ENCODE measurements at regions not wholly inside any gene's neighbourhood (a gene's known extent, or its start where the extent isn't known, plus 50 kb on each side); places are given as distances from the start of the nearest gene placed in this dataset.

DNA sequence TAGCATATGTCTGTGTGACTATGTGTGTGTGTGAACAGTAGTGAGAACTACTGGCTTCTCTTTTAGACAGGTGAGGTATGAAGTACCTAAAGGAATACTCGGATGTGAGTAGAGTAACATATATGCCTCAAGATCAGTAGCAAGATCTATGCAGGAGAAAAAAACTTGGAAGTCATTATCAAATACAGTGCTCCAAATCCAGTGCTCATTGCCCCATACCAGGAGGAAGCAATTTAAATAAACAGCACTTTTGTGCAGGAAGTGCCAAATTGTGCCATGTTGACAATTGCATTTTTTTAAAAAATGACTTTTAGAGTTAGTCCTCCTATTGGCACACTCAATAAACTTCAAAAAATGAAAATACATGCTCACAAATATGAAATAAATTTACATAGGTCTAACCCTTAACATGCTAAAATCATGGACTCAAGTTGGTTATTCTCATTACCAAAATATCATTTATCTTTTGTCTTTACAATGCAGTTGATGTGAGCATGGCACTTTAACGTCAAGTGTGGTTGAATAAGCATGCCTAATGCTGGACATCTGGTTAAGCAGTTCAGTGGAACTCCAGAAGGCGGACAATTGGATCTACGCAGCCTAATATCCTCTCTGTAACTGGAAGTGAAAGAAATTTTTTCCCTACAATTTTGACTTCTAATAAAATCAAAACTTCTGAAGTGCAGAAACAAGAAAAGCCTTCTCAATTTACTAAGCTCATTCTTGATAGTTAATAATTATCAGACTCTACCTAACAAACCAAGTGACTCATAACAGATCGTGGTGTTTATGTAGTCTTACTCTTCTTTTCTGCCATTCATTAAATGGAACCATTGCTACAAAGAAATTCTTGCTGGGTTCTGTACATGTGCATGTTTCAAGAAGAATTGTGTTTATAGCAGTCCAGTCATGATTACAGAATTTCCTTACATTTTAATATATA, 195.2 kb downstream of the MDFIC start:
- DNase-seq: no peak

DNA sequence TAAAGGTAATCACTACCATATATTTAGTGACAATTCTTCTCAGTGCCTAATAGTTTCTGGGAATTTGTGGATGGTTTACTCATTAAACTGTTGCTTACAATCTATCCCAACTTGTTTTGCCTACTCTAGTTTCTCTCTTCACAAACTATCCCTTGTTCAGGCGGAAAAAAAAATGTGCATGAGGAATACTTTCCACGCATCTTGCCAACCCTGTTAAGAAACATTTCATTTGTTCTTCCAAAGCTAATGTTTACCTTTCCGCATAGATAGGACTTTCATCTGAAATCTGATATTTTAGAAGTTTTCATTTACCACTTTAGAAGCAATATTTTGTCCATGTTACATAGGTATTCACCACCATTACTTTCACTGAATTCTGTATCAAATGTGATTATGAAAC, 191.9 kb downstream of the MDFIC start:
- DNase-seq: no peak

DNA sequence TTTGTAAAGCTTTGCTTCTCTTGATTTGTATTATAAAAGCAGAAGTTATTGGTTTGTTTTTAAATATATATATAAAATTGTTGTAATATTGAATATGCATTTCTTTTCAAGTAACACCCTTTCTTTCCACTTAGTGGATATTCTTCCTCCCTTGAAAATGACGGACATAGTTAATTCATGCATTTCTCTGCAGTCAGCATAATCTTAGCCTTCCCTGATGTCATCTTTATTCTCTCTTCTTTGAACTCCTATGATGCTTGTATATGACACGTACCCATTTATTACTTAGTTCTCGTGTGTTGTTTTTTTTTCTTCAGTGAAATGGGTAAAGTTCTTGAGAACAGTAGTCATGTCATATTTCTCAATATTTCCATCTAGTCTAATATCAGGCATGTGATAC, 191.2 kb downstream of the MDFIC start:
- no peak for DNase-seq

DNA sequence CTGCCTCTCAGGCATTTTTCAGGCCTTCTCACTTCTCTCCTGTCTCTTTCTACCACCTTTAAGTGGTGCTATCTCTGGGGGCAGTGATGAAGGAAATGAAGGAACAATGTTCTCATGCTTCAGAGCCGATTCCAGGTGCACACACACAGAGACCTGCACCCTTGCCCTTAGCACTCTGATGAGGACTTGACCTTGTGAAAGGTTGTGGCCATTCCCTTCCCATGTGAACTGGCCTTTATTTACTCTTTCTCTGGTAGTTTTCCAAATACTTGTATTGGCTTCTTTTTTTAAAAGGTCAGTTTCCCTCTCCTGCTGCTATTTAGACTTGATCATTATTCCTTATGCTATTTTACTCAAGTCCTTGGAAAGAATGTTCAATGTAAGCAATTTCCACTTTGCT, 188.6 kb downstream of the MDFIC start:
- no peak for DNase-seq

DNA sequence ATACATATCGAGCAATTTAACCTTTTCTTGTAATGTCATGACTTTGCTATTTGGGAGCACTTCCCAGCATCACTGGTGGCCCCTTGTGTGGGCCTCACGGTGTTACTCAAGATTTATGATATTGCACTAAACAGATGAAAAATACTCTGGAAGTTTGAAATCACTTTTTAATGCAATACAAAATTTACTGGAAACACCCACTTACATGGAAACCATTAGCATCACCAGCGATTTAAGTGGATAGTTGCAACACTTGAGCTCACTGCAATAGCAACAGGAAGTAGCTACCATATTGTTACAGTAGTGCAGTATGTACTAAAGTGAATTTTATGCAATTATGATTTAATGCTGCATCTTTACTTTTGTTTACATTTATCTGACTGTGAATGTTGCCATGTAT, 184.4 kb downstream of the MDFIC start:
- no peak for DNase-seq

DNA sequence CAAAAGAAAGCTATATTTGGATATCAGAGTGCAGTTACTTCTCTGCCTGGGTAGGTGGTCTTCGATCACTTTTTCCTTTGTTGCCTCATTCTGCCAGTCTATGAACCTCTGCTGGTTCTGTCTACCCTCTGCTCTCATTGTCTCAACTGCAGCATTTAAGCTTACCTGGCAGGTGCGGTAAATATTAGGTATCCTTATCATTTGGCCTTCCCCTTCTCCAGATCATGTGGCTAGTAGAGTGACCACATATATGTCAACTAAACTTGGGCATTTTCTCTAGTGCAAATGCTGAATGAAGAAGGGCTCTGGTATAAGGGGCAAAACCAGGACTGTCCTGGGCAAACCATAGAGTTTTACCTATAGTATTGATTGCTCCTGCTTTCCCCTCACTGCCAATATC, 180.8 kb downstream of the MDFIC start:
- DNase-seq: no peak

DNA sequence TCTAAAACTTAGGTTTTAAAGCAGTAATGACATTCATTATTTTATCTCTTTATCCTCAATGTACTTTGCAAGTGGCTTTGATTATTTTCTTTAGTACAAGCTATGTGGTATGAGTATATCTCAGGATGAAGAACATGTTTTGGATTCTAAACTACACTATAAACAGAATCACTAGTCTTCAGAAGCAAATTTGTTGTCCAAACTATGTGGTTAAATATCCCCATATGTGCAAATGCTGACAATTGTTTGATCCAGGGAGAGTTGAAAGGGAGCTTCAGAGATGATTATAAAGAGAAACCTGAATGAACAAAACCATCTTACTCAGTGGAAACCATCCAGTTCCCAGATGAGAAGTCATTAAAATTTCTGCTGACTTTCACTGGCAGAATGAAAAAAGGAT, 179.3 kb downstream of the MDFIC start:
- DNase-seq: no peak

DNA sequence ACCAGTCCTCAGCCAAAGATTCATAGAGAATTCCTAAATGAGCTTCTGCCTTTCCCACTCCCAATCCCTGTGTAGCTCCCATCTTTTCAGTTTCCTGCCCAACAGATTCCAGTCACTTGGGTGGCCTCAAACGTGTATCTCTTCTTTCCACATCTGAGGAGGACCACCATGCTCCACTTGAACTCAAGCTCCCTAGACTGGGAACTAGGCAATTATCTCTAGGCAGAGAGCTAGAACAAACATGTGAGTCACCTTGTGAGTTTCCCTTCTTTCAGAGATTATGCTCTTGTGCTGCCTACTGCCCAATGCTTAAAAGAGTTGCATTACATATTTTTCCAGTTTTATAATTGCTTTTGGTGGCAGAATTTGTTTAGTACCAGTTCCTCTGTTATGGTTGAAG, 178.0 kb downstream of the MDFIC start:
- no peak for DNase-seq

DNA sequence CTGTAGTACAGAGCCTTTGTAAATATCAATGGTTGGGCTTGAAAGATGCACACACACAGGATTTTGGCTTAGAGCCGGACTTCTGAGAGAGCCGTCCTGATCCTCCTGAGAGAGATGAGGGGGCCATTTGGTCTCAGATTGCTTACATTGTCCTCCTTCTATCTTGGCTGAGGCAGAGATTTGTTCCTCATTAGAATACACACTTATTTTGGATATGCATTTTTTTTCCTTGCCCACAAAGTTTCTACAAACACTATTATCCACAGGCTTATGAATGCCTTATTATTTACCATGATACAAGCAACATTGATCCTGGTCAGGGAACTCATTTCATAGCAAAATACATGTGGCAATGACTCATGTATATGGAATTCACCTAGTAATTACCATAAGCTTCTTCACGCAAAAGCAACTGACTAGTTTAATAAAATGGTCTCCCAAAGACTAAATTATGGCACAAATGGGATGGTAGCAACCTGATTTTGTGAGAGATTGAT, 175.3 kb downstream of the MDFIC start:
- DNase-seq: no peak

DNA sequence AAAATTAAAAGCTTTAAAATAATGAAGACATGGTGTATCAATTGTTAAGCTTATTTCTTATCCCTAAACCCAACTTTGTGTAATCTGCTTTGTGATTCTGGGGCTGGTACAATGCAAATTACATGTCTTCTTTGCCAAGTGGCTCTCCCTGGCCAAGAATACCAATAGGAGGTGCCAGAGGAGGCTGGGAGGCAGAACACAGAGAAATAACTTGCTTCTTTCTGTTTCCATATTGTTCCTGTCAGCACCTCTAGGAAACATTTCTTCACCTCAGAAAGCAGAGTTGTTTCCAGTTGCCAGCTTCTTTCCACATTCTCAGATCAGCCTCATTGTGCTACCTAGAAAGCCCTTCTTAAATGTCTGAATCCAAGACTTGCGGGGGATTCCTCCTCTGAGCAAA, 174.4 kb downstream of the MDFIC start:
- DNase-seq: no peak

DNA sequence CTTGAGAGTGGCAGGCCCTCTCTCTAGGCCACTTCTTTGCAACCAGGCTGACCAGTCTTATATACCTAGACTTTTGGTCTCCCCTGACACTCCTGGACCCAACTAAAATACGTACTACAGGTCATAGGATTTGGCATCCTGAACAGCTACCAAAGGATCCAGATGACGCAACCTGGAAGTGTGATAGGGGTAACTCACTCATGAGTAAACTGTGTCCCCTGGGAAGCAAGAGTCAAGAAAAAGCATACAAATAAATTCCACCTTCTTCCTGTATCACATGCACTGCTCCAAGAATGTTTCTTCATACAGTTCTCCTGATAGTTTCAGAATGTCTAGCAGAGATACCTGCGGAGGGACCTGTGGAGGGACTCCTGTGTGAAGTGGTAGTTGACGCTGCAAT, 172.3 kb downstream of the MDFIC start:
- DNase-seq: no peak

DNA sequence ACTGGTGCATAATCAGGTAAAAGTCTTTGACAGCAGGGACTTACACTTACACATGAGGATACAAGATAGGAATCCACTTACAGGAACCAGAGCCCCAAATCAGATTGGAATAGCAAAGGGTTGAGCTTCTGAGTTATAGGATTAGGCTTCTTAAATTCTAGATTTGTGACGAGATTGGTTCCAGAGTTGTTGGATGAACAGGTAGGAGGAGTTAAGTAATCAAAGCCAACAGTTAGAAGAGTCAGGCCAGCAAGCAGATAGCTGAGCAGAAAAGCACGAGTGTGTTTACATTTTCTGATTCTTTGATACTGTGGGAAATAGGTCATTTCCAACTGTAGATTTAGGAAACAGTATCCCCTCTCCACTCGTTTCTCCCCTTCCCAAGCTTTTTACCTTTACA, 167.0 kb downstream of the MDFIC start:
- no peak for DNase-seq

DNA sequence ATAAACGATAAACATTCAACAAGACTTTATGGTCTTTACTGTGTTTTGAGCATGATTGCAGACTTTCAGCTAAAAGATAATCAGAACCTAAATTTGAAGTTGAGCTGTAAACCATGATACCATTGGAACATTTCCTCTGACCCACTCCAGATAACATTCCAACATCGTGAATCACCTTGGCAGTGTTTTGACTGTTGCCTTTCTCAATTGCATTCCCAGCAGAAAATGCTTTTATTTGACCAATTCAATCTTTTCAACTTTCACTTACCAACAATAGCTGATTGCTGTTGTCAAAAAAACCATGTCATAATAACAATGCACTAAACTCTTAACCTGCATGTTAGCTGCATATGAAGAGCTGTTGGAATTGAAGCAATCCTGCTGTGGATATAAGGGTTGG, 165.5 kb downstream of the MDFIC start:
- no peak for DNase-seq

DNA sequence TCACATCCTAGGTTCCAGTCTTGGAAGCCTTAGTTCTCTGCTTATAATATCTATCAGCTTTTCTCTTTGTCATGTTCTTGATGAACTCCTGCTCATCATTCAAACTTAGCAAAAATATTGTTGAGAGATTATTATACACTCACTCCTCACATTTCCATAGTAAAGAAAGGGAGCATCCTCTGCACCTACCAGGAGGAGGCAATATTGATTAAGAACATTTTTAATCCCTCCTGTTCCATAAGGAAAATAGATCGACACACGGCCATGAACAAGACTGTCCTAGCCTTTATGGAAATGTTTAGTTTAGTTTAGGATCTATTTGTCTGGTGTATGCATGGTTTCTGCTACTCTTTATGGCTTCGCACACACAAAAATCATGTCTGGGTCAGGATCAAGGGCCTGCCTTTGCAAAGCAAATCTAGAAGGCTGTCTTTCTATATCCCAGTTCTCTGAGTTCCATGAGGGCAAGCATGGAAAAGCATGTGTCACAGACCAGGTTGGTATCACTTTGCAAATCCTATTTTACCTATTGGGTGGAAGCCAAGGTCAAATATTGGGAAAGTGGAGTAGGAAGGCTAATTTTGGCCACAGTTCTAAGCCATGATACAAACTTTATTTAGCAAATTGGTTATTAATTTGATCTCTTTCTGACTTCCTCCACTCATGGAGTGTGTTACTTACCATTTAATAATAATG, 164.4 kb downstream of the MDFIC start:
- no peak for DNase-seq

DNA sequence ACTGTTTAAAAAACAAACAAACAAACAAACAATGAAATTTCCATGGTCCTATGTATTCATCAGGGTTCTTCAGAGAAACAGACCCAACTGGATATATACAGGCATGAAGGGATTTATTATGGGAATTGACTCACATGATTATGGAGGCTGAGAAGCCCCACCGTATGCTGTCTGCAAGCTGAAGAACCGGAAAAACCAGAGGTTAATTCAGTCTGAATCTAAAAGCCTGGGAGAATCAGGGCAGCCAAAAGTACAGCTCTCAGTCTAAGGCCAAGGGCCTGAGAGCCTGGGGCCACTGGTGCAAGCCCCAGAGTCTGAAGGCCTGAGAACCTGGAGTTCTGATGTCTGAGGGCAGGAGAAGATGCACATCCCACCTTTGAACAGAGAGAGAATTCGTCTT, 163.5 kb downstream of the MDFIC start:
- DNase-seq: no peak

DNA sequence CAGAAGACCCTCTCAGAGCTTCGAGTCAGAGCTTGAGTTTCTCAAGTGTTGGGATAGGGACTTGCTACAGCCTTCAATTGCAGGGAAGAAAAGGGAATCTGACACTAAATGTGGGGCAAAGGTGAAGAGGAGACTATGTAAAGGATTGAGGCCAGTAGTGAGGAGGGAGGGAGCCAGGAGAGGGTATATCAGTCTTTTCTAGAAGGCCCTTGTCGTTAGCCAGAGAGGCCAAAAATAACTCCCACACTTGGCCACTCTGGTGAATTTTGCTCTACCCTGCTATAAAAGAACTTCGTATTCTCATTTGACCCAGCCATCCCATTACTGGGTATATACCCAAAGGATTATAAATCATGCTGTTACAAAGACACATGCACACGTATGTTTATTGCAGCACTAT, 162.0 kb downstream of the MDFIC start:
- DNase-seq: no peak

DNA sequence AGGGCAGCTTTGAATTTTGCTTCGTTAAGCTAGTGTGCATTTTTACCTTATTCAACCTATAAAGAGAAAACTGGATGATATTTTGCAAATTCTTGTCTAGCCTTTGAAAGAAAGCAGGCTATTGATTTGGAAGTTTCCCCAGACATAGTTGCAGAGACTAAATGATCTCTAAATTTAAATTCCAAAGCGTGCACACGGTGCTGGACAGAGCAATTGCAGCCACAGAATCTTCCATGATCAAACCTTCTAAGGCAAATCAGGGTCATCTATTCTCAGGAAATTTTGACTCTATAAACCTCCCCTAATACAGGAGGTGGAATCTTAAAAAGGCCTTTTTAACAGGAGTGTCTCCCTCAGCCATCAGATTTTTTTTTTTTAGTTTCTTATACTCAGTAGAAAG, 159.9 kb downstream of the MDFIC start:
- no peak for DNase-seq

DNA sequence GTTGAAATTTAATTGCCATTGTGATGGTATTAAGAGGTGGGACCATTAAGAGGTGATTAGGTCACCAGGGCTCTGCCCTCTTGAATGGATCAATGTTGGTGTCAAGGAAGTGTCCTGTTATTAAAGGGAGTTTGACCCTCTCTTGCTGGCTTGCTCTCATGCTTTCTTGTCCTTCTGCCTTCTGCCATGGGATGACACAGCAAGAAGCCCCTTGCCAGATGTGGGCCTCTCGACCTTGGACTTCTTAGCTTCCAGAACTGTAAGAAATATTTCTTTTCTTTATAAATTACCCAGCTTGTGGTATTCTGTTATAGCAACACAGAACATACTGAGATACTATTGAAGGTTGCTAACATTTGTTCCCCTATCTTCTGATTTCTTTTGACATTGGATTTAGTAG, 157.0 kb downstream of the MDFIC start:
- no peak for DNase-seq

DNA sequence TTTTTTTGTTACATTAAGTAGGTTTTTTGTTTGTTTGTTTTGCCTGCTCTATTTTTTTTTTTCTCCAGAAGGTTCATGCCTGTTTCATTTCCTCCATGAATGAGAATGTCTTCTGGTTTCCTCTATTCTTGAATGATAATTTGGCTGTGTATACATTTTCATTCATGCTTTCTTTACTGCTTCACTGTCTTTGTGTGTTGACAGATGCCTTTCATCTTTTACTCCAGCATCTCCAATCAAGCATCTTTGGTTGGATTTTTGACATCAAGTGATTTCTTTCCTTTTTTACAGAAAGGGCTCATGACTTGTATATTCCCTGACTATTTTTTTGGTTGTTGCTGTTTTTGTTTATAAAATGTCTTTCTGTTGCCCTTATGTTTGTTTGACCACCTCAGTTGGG, 156.5 kb downstream of the MDFIC start:
- no peak for DNase-seq

DNA sequence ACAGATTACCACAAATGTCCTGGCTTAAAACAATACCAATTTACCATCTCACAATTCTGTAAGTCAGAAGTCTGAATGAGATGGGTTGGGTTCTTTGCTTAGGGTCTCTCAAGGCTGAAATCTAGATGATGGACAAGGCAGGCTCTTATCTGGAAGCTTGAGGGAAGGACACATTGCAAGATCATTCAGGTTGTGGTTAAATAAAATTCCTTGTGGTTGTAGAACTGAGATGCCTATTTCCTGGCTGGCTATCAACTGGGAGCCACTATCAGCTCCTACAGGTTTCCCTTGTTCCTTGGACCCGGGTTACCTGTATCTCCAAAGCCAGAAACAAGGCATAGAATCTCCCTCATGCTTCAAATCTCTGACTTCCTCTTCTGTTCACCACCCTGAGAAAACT, 148.4 kb downstream of the MDFIC start:
- DNase-seq: no peak
